SU-DHL-6 (cell line): ENCODE measurements at regions not wholly inside any gene's neighbourhood (a gene's known extent, or its start where the extent isn't known, plus 50 kb on each side); places are given as distances from the start of the nearest gene placed in this dataset.

Experiments used
- H2AFZ ChIP-seq: fragments of 200-600 bp; sonication (generic); 2 replicates; pipeline ENCODE4 v1.6.1; 2014; ENCODE audit warnings: low read depth, mild to moderate bottlenecking, moderate library complexity, mixed read lengths, antibody characterized with exemption, low read length; ENCODE audit not compliant: severe bottlenecking
- H3F3A ChIP-seq: fragments of 200-600 bp; shearing (Covaris generic); 2 replicates; pipeline ENCODE4 v1.6.0; 2016; ENCODE audit warnings: antibody characterized with exemption, mild to moderate bottlenecking; ENCODE audit not compliant: insufficient read depth
- H3K27ac ChIP-seq: fragments of 200-600 bp; sonication (generic); 2 replicates; pipeline ENCODE4 v1.5.1; 2016; ENCODE audit warnings: low read depth, mild to moderate bottlenecking, low read length, moderate library complexity, mixed read lengths
- H3K27me3 ChIP-seq: fragments of 200-600 bp; sonication (generic), shearing (Covaris generic); 2 replicates; pipeline ENCODE4 v1.6.0; 2014; ENCODE audit warnings: mild to moderate bottlenecking, low read length
- H3K36me3 ChIP-seq: fragments of 200-600 bp; sonication (generic); 2 replicates; pipeline ENCODE4 v1.6.1; 2014; ENCODE audit warnings: mild to moderate bottlenecking, low read length, mixed read lengths
- H3K4me2 ChIP-seq: fragments of 300-600, 200-600 bp; shearing (Covaris generic), sonication (generic); 2 replicates; pipeline ENCODE4 v1.6.0; 2014; ENCODE audit warnings: low read length, low read depth, mild to moderate bottlenecking; ENCODE audit not compliant: poor library complexity, severe bottlenecking
- H3K4me3 ChIP-seq: fragments of 200-600 bp; sonication (generic); 2 replicates; pipeline ENCODE4 v1.5.1; 2014; ENCODE audit warnings: antibody characterized with exemption, low read length, mild to moderate bottlenecking, mixed read lengths; ENCODE audit not compliant: insufficient read depth, poor library complexity, severe bottlenecking
- H3K79me2 ChIP-seq: fragments of 200-600 bp; sonication (generic); 2 replicates; pipeline ENCODE4 v1.6.1; 2014; ENCODE audit warnings: mild to moderate bottlenecking, low read length, moderate library complexity; ENCODE audit not compliant: insufficient read depth
- H3K9ac ChIP-seq: fragments of 200-600 bp; sonication (generic); 2 replicates; pipeline ENCODE4 v1.7.0; 2014; ENCODE audit warnings: mild to moderate bottlenecking, low read length
- H3K9me2 ChIP-seq: fragments of 200-600 bp; sonication (generic); replicated peaks from 2 replicates; pipeline ENCODE4 v1.6.1; 2014; ENCODE audit warnings: low read length; ENCODE audit not compliant: insufficient read depth
- H3K9me3 ChIP-seq: fragments of 200-600 bp; sonication (generic); 2 replicates; pipeline ENCODE4 v1.6.1; 2014; ENCODE audit warnings: low read length, mixed read lengths; ENCODE audit not compliant: insufficient read depth
- H4K20me1 ChIP-seq: fragments of 200-600 bp; sonication (generic); 2 replicates; pipeline ENCODE4 v1.6.1; 2014; ENCODE audit warnings: low read depth, mild to moderate bottlenecking, antibody characterized with exemption, low read length, moderate library complexity, mixed read lengths
- CTCF ChIP-seq: fragments of 200-600 bp; sonication (generic); IDR thresholded peaks from one replicate; pipeline ENCODE4 v1.5.1; 2017; ENCODE audit warnings: antibody characterized with exemption, mild to moderate bottlenecking, low read length, moderate library complexity; ENCODE audit not compliant: insufficient read depth, poor library complexity, severe bottlenecking
- EZH2phosphoT487 ChIP-seq: fragments of 200-600 bp; sonication (generic), shearing (Covaris generic); conservative IDR thresholded peaks from 2 replicates; pipeline ENCODE4 v1.6.1; 2018; ENCODE audit warnings: mild to moderate bottlenecking, antibody characterized with exemption, low read length, moderate library complexity, mixed read lengths

- TF ChIP-seq CTCF (no peak), EZH2phosphoT487 (no peak)
- Histone ChIP-seq H2AFZ (no peak overlapping the region), H3K4me2 (no peak overlapping the region), H3F3A (no peaks in the 10 kb centered on the region), H3K9me3 (no peaks in the 10 kb centered on the region), H3K27me3 (no peaks in the 10 kb centered on the region), H3K79me2 (no peaks in the 10 kb centered on the region), H3K36me3 (no peaks in the 10 kb centered on the region), H3K9ac (no peak overlapping the region), H3K27ac (no peak overlapping the region), H4K20me1 (no peaks in the 10 kb centered on the region), H3K4me3 (no peak overlapping the region), H3K9me2 (no peaks in the 10 kb centered on the region; the same call in 1 of the 2 replicates)
Measured at GRCh38 chr10:129085811-129086210, 381.2 kb upstream of the MGMT start.

- Histone ChIP-seq H3K36me3 (no peaks in the 10 kb centered on the region), H3K27ac (no peak overlapping the region), H3K9me2 (no peaks in the 10 kb centered on the region; the same call in 1 of the 2 replicates), H2AFZ (no peak overlapping the region), H4K20me1 (no peaks in the 10 kb centered on the region), H3K4me2 (no peak overlapping the region), H3K9ac (no peak overlapping the region), H3K27me3 (no peaks in the 10 kb centered on the region), H3F3A (no peaks in the 10 kb centered on the region), H3K9me3 (no peaks in the 10 kb centered on the region), H3K79me2 (no peaks in the 10 kb centered on the region), H3K4me3 (no peak overlapping the region)
- no peak for TF ChIP-seq CTCF
- no peak for TF ChIP-seq EZH2phosphoT487
Measured at GRCh38 chr10:129089341-129089740, 377.7 kb upstream of the MGMT start.

- TF ChIP-seq EZH2phosphoT487 (no peak), CTCF (no peak)
- Histone ChIP-seq H3K4me2 (no peak overlapping the region), H3K27ac (no peak overlapping the region), H3K9me2 (no peaks in the 10 kb centered on the region; the same call in 1 of the 2 replicates), H4K20me1 (no peaks in the 10 kb centered on the region), H3K4me3 (no peak overlapping the region), H2AFZ (no peak overlapping the region), H3K27me3 (no peaks in the 10 kb centered on the region), H3K36me3 (no peaks in the 10 kb centered on the region), H3K9ac (no peak overlapping the region), H3K79me2 (no peaks in the 10 kb centered on the region), H3K9me3 (no peaks in the 10 kb centered on the region), H3F3A (no peaks in the 10 kb centered on the region)
Measured at GRCh38 chr10:129090165-129090564, 376.9 kb upstream of the MGMT start.
